ENCODE measurements at regions not wholly inside any gene's neighbourhood (a gene's known extent, or its start where the extent isn't known, plus 50 kb on each side); places are given as distances from the start of the nearest gene placed in this dataset.
"Not testable (repeated sequence)": the region's sequence is repeated elsewhere in the genome, so short reads cannot be mapped to it uniquely, and the experiment has no call there.

DNA sequence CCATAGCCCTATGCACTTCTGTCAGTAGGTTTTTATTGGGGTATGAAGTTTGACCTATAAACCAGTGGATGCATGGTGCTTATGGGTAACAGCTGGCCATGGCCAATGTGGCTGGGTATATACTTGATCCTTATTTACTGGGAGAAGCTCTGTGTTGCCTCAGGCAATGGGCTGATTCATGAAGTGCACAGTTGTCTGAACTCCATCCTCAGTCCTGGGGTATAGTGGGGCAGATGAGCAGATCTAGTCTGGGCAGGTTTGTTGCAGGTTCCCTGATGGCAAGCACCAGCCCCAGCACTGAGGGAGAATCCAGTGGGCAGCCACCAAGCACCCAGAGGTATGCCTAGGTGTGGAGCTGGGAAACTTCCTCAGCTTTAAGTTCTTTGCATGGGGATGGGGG lies 274.4 kb downstream of the TDRD3 start:
- no peak overlapping the region for H2AFZ ChIP-seq
- H4K20me1 ChIP-seq (ENCODE audit: insufficient read depth, poor library complexity, severe bottlenecking), result no peaks in the 10 kb centered on the region
- H3K79me2 ChIP-seq, result no peaks in the 10 kb centered on the region
- TF ChIP-seq EZH2 (IDR thresholded peaks at IDR 0.05; ENCODE audit: borderline replicate concordance) (no peak), CTCF (IDR thresholded peaks at IDR 0.05; ENCODE audit: poor library complexity) (no peak), EZH2phosphoT487 (IDR thresholded peaks at IDR 0.05; ENCODE audit: low read depth, severe bottlenecking, unreplicated experiment) (no peak)
- no peak for DNase-seq (ENCODE audit: low spot score)
- H3K9me2 ChIP-seq (replicated peaks; ENCODE audit: insufficient read depth), result no peaks in the 10 kb centered on the region
- no peaks in the 10 kb centered on the region for H3K27me3 ChIP-seq
- H3K27ac ChIP-seq, result no peak overlapping the region
- H3K36me3 ChIP-seq (replicated peaks; ENCODE audit: insufficient read depth, low read depth), result no peaks in the 10 kb centered on the region
- no peaks in the 10 kb centered on the region for H3K9me3 ChIP-seq (ENCODE audit: low read depth)
- H3K4me2 ChIP-seq, result no peak overlapping the region
- H3K4me3 ChIP-seq, result no peak overlapping the region
- no peaks in the 10 kb centered on the region for H3K4me1 ChIP-seq (ENCODE audit: insufficient read depth)

DNA sequence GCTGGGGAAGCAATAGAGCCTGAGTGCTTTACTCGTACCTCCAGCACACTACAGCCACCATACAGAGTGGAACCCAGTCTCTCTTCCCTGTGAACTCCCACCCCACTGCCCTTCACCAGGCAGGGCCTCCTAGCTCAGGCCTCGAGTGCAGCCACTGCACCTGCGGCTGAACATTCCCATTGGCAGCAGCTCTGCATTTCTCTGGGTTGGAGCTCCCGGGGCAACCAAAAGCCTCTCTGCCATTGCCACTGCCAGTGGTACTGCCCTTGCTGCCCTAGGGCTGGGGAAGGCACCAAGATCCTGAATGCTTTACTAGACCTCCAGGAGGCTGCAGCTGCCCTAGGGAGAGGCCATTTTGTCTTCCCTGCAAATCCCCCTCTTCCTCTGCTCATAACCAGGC lies 266.8 kb downstream of the TDRD3 start:
- H3K36me3 ChIP-seq (replicated peaks; ENCODE audit: insufficient read depth, low read depth), result no peaks in the 10 kb centered on the region
- H3K4me3 ChIP-seq, result no peak overlapping the region
- H3K9me2 ChIP-seq (replicated peaks; ENCODE audit: insufficient read depth), result no peaks in the 10 kb centered on the region
- no peak for TF ChIP-seq CTCF (IDR thresholded peaks at IDR 0.05; ENCODE audit: poor library complexity)
- TF ChIP-seq EZH2phosphoT487 (IDR thresholded peaks at IDR 0.05; ENCODE audit: low read depth, severe bottlenecking, unreplicated experiment), result no peak
- TF ChIP-seq EZH2 (IDR thresholded peaks at IDR 0.05; ENCODE audit: borderline replicate concordance), result no peak
- H3K4me1 ChIP-seq (ENCODE audit: insufficient read depth), result no peaks in the 10 kb centered on the region
- DNase-seq (ENCODE audit: low spot score), result no peak
- H2AFZ ChIP-seq, result no peak overlapping the region
- WGBS (ENCODE audit: low lambda C conversion rate, missing lambda C conversion rate), result 94% methylated on average over 4 of the region's 4 CpGs
- H3K27ac ChIP-seq, result no peak overlapping the region
- H3K79me2 ChIP-seq, result no peaks in the 10 kb centered on the region
- no peak overlapping the region for H3K4me2 ChIP-seq
- no peaks in the 10 kb centered on the region for H3K9me3 ChIP-seq (ENCODE audit: low read depth)
- H4K20me1 ChIP-seq (ENCODE audit: insufficient read depth, poor library complexity, severe bottlenecking), result no peaks in the 10 kb centered on the region
- no peaks in the 10 kb centered on the region for H3K27me3 ChIP-seq

DNA sequence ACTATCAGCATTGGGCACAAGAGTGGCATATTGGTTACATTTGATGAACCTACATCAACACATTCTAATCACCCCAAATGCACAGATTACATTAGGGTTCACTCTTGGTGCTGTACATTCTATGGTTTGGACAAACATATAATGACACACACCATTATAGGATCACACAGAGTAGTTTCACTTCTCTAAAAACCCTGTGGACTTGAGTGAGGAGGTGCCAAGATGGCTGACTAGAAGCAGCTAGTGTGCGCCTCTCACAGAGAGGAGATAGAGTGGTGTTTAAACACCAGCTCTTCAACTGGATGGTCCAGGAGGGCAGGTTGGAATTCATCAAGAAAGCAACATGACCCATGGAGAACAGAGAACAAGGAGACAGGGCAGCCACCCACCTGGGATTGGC lies 265.6 kb downstream of the TDRD3 start:
- Histone ChIP-seq H3K9me2 (replicated peaks; ENCODE audit: insufficient read depth) (no peaks in the 10 kb centered on the region), H3K4me1 (ENCODE audit: insufficient read depth) (no peaks in the 10 kb centered on the region), H3K27me3 (no peaks in the 10 kb centered on the region), H3K9me3 (ENCODE audit: low read depth) (no peaks in the 10 kb centered on the region), H3K4me3 (no peak overlapping the region), H3K4me2 (no peak overlapping the region), H3K36me3 (replicated peaks; ENCODE audit: insufficient read depth, low read depth) (no peaks in the 10 kb centered on the region), H3K79me2 (no peaks in the 10 kb centered on the region), H4K20me1 (ENCODE audit: insufficient read depth, poor library complexity, severe bottlenecking) (no peaks in the 10 kb centered on the region), H3K27ac (no peak overlapping the region), H2AFZ (no peak overlapping the region)
- TF ChIP-seq EZH2phosphoT487 (IDR thresholded peaks at IDR 0.05; ENCODE audit: low read depth, severe bottlenecking, unreplicated experiment) (no peak), EZH2 (IDR thresholded peaks at IDR 0.05; ENCODE audit: borderline replicate concordance) (no peak), CTCF (IDR thresholded peaks at IDR 0.05; ENCODE audit: poor library complexity) (no peak)
- no peak for DNase-seq (ENCODE audit: low spot score)
- 100% methylated on average over 1 of the region's 1 CpG for WGBS (ENCODE audit: low lambda C conversion rate, missing lambda C conversion rate)

- H3K27ac ChIP-seq, result no peak overlapping the region
- H3K4me3 ChIP-seq, result no peak overlapping the region
- H3K4me2 ChIP-seq, result no peak overlapping the region
- no peaks in the 10 kb centered on the region for H3K9me2 ChIP-seq (replicated peaks; ENCODE audit: insufficient read depth)
- H3K79me2 ChIP-seq, result no peaks in the 10 kb centered on the region
- H3K27me3 ChIP-seq, result no peaks in the 10 kb centered on the region
- no peaks in the 10 kb centered on the region for H3K36me3 ChIP-seq (replicated peaks; ENCODE audit: insufficient read depth, low read depth)
- no peak for TF ChIP-seq CTCF (IDR thresholded peaks at IDR 0.05; ENCODE audit: poor library complexity)
- no peak for TF ChIP-seq EZH2phosphoT487 (IDR thresholded peaks at IDR 0.05; ENCODE audit: low read depth, severe bottlenecking, unreplicated experiment)
- TF ChIP-seq EZH2 (IDR thresholded peaks at IDR 0.05; ENCODE audit: borderline replicate concordance), result no peak
- no peaks in the 10 kb centered on the region for H3K4me1 ChIP-seq (ENCODE audit: insufficient read depth)
- no peak overlapping the region for H2AFZ ChIP-seq
- no peak for DNase-seq (ENCODE audit: low spot score)
- 76% methylated on average over 3 of the region's 3 CpGs for WGBS (ENCODE audit: low lambda C conversion rate, missing lambda C conversion rate)
- no peaks in the 10 kb centered on the region for H4K20me1 ChIP-seq (ENCODE audit: insufficient read depth, poor library complexity, severe bottlenecking)
- no peaks in the 10 kb centered on the region for H3K9me3 ChIP-seq (ENCODE audit: low read depth)
Observed at GRCh38 chr13:60661521-60661920, 264.5 kb downstream of the TDRD3 start.

GRCh38 chr13:60657586-60657985 lies 260.6 kb downstream of the TDRD3 start:
- not testable (repeated sequence) for H3K4me3 ChIP-seq; H3K36me3 ChIP-seq (replicated peaks; ENCODE audit: insufficient read depth, low read depth); H3K9me3 ChIP-seq (ENCODE audit: low read depth); DNase-seq (ENCODE audit: low spot score); H2AFZ ChIP-seq; H3K4me1 ChIP-seq (ENCODE audit: insufficient read depth); H3K27me3 ChIP-seq; H3K9me2 ChIP-seq (replicated peaks; ENCODE audit: insufficient read depth); H3K79me2 ChIP-seq; H3K27ac ChIP-seq; H4K20me1 ChIP-seq (ENCODE audit: insufficient read depth, poor library complexity, severe bottlenecking); H3K4me2 ChIP-seq
- WGBS (ENCODE audit: low lambda C conversion rate, missing lambda C conversion rate), result 83% methylated on average over 1 of the region's 1 CpG

All from hepatocyte (in vitro differentiated cells).